ENCODE measurements at regions not wholly inside any gene's neighbourhood (a gene's known extent, or its start where the extent isn't known, plus 50 kb on each side); places are given as distances from the start of the nearest gene placed in this dataset.

DNA sequence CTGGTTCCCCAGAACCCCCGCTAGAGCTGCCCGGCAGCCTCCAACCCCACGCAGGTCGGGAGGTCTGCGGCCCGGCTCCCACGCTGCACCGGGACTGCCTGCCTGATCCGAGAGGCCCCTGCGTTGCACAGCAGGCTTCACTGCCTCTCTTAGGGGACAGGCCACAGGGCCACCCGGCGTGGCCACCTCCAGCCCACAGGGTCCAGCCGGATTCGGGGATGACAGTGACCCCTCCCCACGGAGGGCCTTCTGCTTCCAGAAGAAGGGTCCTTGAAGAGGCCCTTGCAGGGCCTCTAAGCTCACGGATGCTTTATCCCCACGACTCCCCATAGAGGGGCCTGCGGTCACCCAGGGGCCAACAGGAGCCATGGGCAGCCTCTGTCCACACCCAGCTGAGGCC, 66.1 kb upstream of the PPP1R26 start:
- intact Hi-C loops (cut with DNase I) = loop anchor here (5.0 to 10.0 kb wide), 2 partner anchors 326 to 719 kb away; partner anchors contain the start of gene OLFM1 (in 2 of the 2)
- Histone ChIP-seq H3K27ac (no peak overlapping the region), H3K4me1 (peaks cover 0 to 5% (median 0%) of the 10 kb centered on the region in 4 donors), H3K36me3 (no peaks in the 10 kb centered on the region), H3K27me3 (no peaks in the 10 kb centered on the region), H3K4me3 (no peak overlapping the region), H3K9me3 (no peaks in the 10 kb centered on the region)
- ATAC-seq (no peak), DNase-seq (peak in 1 of 3 donors; percentile 38)
- TF ChIP-seq POLR2A (IDR thresholded peaks at IDR 0.05) (no peak), CTCF (IDR thresholded peaks at IDR 0.05) (no peak)
- 60% methylated on average over 1 of the region's 18 CpGs for WGBS (ENCODE audit: insufficient coverage, low coverage, low lambda C conversion rate, missing lambda C conversion rate)

DNA sequence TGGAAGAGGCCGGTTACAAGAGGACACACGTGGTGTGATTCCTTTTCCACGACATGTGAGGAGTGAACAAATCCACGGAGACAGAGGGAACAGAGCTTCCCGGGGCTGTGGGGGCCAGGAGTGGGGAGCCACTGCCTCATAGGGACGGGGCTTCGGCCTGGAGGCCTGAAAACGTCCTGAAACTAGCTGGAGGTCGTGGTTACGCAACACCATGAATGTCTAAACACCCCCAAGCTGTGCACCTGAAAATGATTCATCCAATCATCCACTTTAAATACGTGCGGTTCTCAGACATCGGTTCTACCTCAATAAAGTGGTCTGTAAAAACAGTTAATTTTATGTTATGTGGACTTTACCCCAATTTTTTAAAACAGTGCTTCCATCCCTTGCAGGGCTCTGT, 65.3 kb upstream of the PPP1R26 start:
- DNase-seq (no peak), ATAC-seq (no peak)
- Histone ChIP-seq H3K9me3 (no peaks in the 10 kb centered on the region), H3K27ac (no peak overlapping the region), H3K27me3 (no peaks in the 10 kb centered on the region), H3K36me3 (no peaks in the 10 kb centered on the region), H3K4me1 (peaks cover 0 to 5% (median 0%) of the 10 kb centered on the region in 4 donors), H3K4me3 (no peak overlapping the region)
- TF ChIP-seq CTCF (IDR thresholded peaks at IDR 0.05) (no peak), POLR2A (IDR thresholded peaks at IDR 0.05) (no peak)
- intact Hi-C loops (cut with DNase I) = loop anchor here (5.0 to 10.0 kb wide), 2 partner anchors 327 to 719 kb away; partner anchors contain the start of gene OLFM1 (in 2 of the 2)
- 54% methylated on average over 12 of the region's 13 CpGs for WGBS (ENCODE audit: insufficient coverage, low coverage, low lambda C conversion rate, missing lambda C conversion rate)

GRCh38 chr9:135415586-135415985, 64.0 kb upstream of the PPP1R26 start:
- H3K9me3 ChIP-seq = no peaks in the 10 kb centered on the region
- TF ChIP-seq CTCF (IDR thresholded peaks at IDR 0.05) = no peak
- TF ChIP-seq POLR2A (IDR thresholded peaks at IDR 0.05) = no peak
- 58% methylated on average over 4 of the region's 10 CpGs for WGBS (ENCODE audit: insufficient coverage, low coverage, low lambda C conversion rate, missing lambda C conversion rate)

DNA sequence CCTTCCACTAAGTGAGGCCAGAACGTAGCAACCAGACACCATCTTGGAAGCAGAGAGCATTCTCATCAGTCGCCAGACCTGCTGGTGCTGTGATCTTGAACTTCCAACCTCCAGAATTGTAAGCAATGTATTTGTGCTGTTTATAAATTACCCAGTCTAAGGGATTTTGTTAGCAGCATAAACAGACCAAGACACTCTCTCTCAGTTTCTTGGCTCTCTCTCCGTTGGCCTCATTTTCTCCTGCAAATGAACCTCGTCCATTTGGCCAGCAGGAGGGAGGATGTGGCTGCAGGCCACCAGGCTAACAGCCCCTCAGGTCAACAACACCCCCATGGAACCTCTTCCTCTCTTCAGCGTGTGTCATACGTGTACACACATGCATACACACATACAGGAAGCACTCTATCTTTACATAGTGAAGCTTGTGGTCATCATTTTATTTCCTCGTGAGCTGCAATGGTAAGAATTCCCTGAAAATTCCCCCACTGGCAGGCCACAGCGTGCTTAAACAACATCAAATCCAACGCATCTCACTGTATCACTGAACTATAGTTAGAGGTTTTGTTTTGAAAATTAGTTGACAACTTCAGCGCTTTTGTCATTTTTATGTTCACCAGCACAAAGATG, 62.8 kb upstream of the PPP1R26 start:
- Histone ChIP-seq H3K27ac (no peak overlapping the region), H3K9me3 (no peaks in the 10 kb centered on the region), H3K27me3 (no peaks in the 10 kb centered on the region), H3K4me1 (peaks cover 0 to 5% (median 0%) of the 10 kb centered on the region in 4 donors), H3K4me3 (no peak overlapping the region), H3K36me3 (no peaks in the 10 kb centered on the region)
- TF ChIP-seq CTCF (IDR thresholded peaks at IDR 0.05) = no peak
- TF ChIP-seq POLR2A (IDR thresholded peaks at IDR 0.05) = no peak
- DNase-seq (no peak), ATAC-seq (no peak)
- 48% methylated on average over 10 of the region's 10 CpGs for WGBS (ENCODE audit: insufficient coverage, low coverage, low lambda C conversion rate, missing lambda C conversion rate)
- intact Hi-C loops (cut with DNase I) = loop anchor here in 1 of 2 donors (10.0 kb wide), 1 partner anchor 722 kb away; no protein-coding TSS in a partner anchor

More at GRCh38 chr9:135415586-135415985, 64.0 kb upstream of the PPP1R26 start:
- Histone ChIP-seq H3K36me3 (no peaks in the 10 kb centered on the region), H3K4me1 (peaks cover 0 to 5% (median 0%) of the 10 kb centered on the region in 4 donors), H3K27ac (no peak overlapping the region), H3K4me3 (no peak overlapping the region), H3K27me3 (no peaks in the 10 kb centered on the region)
- intact Hi-C loops (cut with DNase I) = loop anchor here in 1 of 2 donors (10.0 kb wide), 1 partner anchor 721 kb away; no protein-coding TSS in a partner anchor
- ATAC-seq = no peak
- no peak for DNase-seq

Data from right lobe of liver (tissue), 6 donors.